HepG2 (cell line): ENCODE measurements at regions not wholly inside any gene's neighbourhood (a gene's known extent, or its start where the extent isn't known, plus 50 kb on each side); places are given as distances from the start of the nearest gene placed in this dataset.

Experiments
- AFF4 ChIP-seq: sonication (generic); formaldehyde crosslinking; IDR thresholded peaks from 2 replicates; pipeline ENCODE4 v1.4.0; 2020; ENCODE audit warnings: missing genetic modification reagents
- ARNTL ChIP-seq: sonication (generic); formaldehyde crosslinking; IDR thresholded peaks from 2 replicates; pipeline ENCODE4 v1.4.0; 2020; ENCODE audit warnings: mild to moderate bottlenecking, missing genetic modification reagents
- DDIT3 ChIP-seq: sonication (generic); formaldehyde crosslinking; IDR thresholded peaks from 2 replicates; pipeline ENCODE4 v1.4.0; 2020; ENCODE audit warnings: mild to moderate bottlenecking, missing genetic modification reagents
- PLSCR1 ChIP-seq: sonication (generic); formaldehyde crosslinking; IDR thresholded peaks from 2 replicates; pipeline ENCODE4 v1.5.0; 2020; ENCODE audit warnings: missing genetic modification reagents, mild to moderate bottlenecking, borderline replicate concordance
- ZNF280D ChIP-seq: sonication (generic); formaldehyde crosslinking; IDR thresholded peaks from 2 replicates; pipeline ENCODE4 v1.5.1; 2020; ENCODE audit warnings: mild to moderate bottlenecking, missing genetic modification reagents
- ZNF616 ChIP-seq: sonication (generic); formaldehyde crosslinking; IDR thresholded peaks from 2 replicates; pipeline ENCODE4 v1.5.0; 2020; ENCODE audit warnings: low read depth, mild to moderate bottlenecking, missing genetic modification reagents
- TF ChIP-seq, protein P1 (sequence below): sonication (generic); formaldehyde crosslinking; IDR thresholded peaks from 2 replicates; pipeline ENCODE4 v1.4.0; 2020; ENCODE audit warnings: missing genetic modification reagents, borderline replicate concordance

GRCh38 chr3:127444761-127445160 lies 145.8 kb downstream of the TPRA1 start (continued):
- TF ChIP-seq, protein P1, sequence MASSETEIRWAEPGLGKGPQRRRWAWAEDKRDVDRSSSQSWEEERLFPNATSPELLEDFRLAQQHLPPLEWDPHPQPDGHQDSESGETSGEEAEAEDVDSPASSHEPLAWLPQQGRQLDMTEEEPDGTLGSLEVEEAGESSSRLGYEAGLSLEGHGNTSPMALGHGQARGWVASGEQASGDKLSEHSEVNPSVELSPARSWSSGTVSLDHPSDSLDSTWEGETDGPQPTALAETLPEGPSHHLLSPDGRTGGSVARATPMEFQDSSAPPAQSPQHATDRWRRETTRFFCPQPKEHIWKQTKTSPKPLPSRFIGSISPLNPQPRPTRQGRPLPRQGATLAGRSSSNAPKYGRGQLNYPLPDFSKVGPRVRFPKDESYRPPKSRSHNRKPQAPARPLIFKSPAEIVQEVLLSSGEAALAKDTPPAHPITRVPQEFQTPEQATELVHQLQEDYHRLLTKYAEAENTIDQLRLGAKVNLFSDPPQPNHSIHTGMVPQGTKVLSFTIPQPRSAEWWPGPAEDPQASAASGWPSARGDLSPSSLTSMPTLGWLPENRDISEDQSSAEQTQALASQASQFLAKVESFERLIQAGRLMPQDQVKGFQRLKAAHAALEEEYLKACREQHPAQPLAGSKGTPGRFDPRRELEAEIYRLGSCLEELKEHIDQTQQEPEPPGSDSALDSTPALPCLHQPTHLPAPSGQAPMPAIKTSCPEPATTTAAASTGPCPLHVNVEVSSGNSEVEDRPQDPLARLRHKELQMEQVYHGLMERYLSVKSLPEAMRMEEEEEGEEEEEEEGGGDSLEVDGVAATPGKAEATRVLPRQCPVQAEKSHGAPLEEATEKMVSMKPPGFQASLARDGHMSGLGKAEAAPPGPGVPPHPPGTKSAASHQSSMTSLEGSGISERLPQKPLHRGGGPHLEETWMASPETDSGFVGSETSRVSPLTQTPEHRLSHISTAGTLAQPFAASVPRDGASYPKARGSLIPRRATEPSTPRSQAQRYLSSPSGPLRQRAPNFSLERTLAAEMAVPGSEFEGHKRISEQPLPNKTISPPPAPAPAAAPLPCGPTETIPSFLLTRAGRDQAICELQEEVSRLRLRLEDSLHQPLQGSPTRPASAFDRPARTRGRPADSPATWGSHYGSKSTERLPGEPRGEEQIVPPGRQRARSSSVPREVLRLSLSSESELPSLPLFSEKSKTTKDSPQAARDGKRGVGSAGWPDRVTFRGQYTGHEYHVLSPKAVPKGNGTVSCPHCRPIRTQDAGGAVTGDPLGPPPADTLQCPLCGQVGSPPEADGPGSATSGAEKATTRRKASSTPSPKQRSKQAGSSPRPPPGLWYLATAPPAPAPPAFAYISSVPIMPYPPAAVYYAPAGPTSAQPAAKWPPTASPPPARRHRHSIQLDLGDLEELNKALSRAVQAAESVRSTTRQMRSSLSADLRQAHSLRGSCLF (CRISPR knock-in tag), result no peak
- TF ChIP-seq DDIT3 (CRISPR knock-in tag) (no peak), ZNF280D (CRISPR knock-in tag) (no peak), ZNF616 (no peak), AFF4 (CRISPR knock-in tag) (no peak), ARNTL (CRISPR knock-in tag) (no peak), PLSCR1 (CRISPR knock-in tag) (no peak)
